ENCODE measurements at regions not wholly inside any gene's neighbourhood (a gene's known extent, or its start where the extent isn't known, plus 50 kb on each side); places are given as distances from the start of the nearest gene placed in this dataset.

GRCh38 chr4:136219592-136220125 lies 1312.6 kb downstream of the PCDH18 start:
- Mint-ChIP-seq H3K27me3 (ENCODE audit: unreplicated experiment) (no peaks in the 10 kb centered on the region), H3K4me1 (ENCODE audit: unreplicated experiment) (no peaks in the 10 kb centered on the region), H3K27ac (ENCODE audit: unreplicated experiment) (no peak overlapping the region), H3K9me3 (ENCODE audit: unreplicated experiment) (peaks cover 18% of the 10 kb centered on the region), H3K36me3 (ENCODE audit: unreplicated experiment) (no peaks in the 10 kb centered on the region), H3K4me3 (ENCODE audit: unreplicated experiment) (no peak overlapping the region)
- no peak for DNase-seq (ENCODE audit: extremely low spot score, unreplicated experiment)
- TF ChIP-seq CTCF (IDR thresholded peaks at IDR 0.05) = no peak

DNA sequence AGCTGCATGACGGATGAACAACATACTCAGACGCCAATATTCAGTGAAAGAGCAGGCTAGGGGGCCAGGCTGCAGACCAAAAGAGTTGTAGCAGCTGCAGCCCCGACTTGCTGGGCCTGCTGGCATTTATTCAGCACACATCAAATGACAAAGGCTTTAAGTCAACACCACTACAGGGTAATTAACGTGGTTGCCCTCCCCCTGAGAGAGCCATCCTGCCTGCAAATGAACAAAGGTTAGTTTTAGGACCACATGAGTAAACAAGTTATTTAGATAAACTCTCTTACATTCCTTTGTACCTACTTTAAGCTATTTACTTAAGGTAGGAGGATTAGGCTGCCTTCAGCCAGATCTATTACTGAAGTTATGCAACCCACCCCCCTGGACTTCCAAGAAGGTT lies 1329.1 kb downstream of the PCDH18 start:
- Mint-ChIP-seq H3K4me3 (ENCODE audit: unreplicated experiment) (no peak overlapping the region), H3K9me3 (ENCODE audit: unreplicated experiment) (peaks cover 3% of the 10 kb centered on the region), H3K4me1 (ENCODE audit: unreplicated experiment) (no peaks in the 10 kb centered on the region), H3K27ac (ENCODE audit: unreplicated experiment) (no peak overlapping the region), H3K27me3 (ENCODE audit: unreplicated experiment) (no peaks in the 10 kb centered on the region), H3K36me3 (ENCODE audit: unreplicated experiment) (no peaks in the 10 kb centered on the region)
- TF ChIP-seq CTCF (IDR thresholded peaks at IDR 0.05) = no peak
- DNase-seq (ENCODE audit: extremely low spot score, unreplicated experiment) = no peak

GRCh38 chr4:136198358-136198757 lies 1333.9 kb downstream of the PCDH18 start:
- TF ChIP-seq CTCF (IDR thresholded peaks at IDR 0.05) = no peak
- Mint-ChIP-seq H3K4me1 (ENCODE audit: unreplicated experiment) (no peaks in the 10 kb centered on the region), H3K9me3 (ENCODE audit: unreplicated experiment) (no peaks in the 10 kb centered on the region), H3K27ac (ENCODE audit: unreplicated experiment) (no peak overlapping the region), H3K4me3 (ENCODE audit: unreplicated experiment) (no peak overlapping the region), H3K36me3 (ENCODE audit: unreplicated experiment) (no peaks in the 10 kb centered on the region), H3K27me3 (ENCODE audit: unreplicated experiment) (no peaks in the 10 kb centered on the region)
- DNase-seq (ENCODE audit: extremely low spot score, unreplicated experiment) = no peak

DNA sequence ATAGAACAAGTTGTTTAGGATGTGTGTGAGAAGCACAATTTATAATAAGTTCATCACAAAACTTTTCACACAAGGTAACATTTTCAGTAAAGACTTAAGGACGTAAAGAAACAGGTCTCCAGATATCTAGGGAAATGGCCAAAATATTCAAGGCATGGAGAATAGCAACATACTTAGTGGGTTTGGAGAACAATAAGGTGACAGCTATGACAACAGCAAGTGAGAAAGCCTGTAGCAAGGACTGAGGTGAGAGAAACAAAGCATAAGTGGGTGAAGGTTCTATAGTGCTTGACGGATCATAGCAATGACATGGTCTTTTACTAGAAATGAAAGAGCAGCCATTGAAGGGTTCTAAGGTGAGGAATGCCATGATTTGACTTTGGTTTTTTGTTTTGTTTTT lies 1337.3 kb downstream of the PCDH18 start:
- no peaks in the 10 kb centered on the region for H3K27me3 Mint-ChIP-seq (ENCODE audit: unreplicated experiment)
- H3K9me3 Mint-ChIP-seq (ENCODE audit: unreplicated experiment) = no peaks in the 10 kb centered on the region
- H3K27ac Mint-ChIP-seq (ENCODE audit: unreplicated experiment) = no peak overlapping the region
- no peaks in the 10 kb centered on the region for H3K4me1 Mint-ChIP-seq (ENCODE audit: unreplicated experiment)
- DNase-seq (ENCODE audit: extremely low spot score, unreplicated experiment) = no peak
- no peak for TF ChIP-seq CTCF (IDR thresholded peaks at IDR 0.05)
- H3K36me3 Mint-ChIP-seq (ENCODE audit: unreplicated experiment) = no peaks in the 10 kb centered on the region
- H3K4me3 Mint-ChIP-seq (ENCODE audit: unreplicated experiment) = no peak overlapping the region

DNA sequence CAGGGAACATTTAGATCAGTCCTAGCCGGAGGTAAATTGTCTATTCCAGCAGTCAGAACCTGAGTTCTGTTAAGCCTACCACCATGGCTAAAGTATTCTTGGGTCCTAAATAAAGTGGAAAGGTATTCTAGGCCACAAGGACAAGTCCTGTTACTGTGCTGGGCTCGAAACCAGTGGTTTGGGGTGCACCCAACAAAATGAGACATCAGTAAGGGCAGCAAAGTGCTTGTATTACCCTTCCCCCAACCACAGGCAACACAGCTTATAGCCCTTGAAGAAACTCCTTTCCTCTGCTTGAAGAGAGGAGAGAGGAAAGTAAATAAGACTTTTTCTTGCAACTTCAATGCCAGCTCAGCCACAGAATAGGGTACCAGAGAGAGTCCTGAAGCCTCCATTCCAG lies 1345.6 kb downstream of the PCDH18 start:
- TF ChIP-seq CTCF (IDR thresholded peaks at IDR 0.05) = no peak
- H3K27me3 Mint-ChIP-seq (ENCODE audit: unreplicated experiment) = no peaks in the 10 kb centered on the region
- H3K4me1 Mint-ChIP-seq (ENCODE audit: unreplicated experiment) = no peaks in the 10 kb centered on the region
- H3K27ac Mint-ChIP-seq (ENCODE audit: unreplicated experiment) = no peak overlapping the region
- H3K9me3 Mint-ChIP-seq (ENCODE audit: unreplicated experiment) = peaks cover 3% of the 10 kb centered on the region
- DNase-seq (ENCODE audit: extremely low spot score, unreplicated experiment) = no peak
- H3K36me3 Mint-ChIP-seq (ENCODE audit: unreplicated experiment) = no peaks in the 10 kb centered on the region
- no peak overlapping the region for H3K4me3 Mint-ChIP-seq (ENCODE audit: unreplicated experiment)
